DND-41 (cell line): ENCODE measurements at regions not wholly inside any gene's neighbourhood (a gene's known extent, or its start where the extent isn't known, plus 50 kb on each side); places are given as distances from the start of the nearest gene placed in this dataset.

Source experiments
- EZH2 ChIP-seq: IDR thresholded peaks from 3 replicates; pipeline ENCODE4 v1.6.1; 2012; ENCODE audit warnings: borderline replicate concordance, low read depth, mild to moderate bottlenecking, moderate library complexity, low read length, inconsistent platforms; ENCODE audit not compliant: severe bottlenecking
- TF ChIP-seq, protein P1 (sequence below): IDR thresholded peaks from 2 replicates; pipeline ENCODE4 v1.5.1; 2012; ENCODE audit warnings: borderline replicate concordance, low read length, moderate library complexity, mild to moderate bottlenecking; ENCODE audit not compliant: poor library complexity, severe bottlenecking; ENCODE audit errors: extremely low read depth

DNA sequence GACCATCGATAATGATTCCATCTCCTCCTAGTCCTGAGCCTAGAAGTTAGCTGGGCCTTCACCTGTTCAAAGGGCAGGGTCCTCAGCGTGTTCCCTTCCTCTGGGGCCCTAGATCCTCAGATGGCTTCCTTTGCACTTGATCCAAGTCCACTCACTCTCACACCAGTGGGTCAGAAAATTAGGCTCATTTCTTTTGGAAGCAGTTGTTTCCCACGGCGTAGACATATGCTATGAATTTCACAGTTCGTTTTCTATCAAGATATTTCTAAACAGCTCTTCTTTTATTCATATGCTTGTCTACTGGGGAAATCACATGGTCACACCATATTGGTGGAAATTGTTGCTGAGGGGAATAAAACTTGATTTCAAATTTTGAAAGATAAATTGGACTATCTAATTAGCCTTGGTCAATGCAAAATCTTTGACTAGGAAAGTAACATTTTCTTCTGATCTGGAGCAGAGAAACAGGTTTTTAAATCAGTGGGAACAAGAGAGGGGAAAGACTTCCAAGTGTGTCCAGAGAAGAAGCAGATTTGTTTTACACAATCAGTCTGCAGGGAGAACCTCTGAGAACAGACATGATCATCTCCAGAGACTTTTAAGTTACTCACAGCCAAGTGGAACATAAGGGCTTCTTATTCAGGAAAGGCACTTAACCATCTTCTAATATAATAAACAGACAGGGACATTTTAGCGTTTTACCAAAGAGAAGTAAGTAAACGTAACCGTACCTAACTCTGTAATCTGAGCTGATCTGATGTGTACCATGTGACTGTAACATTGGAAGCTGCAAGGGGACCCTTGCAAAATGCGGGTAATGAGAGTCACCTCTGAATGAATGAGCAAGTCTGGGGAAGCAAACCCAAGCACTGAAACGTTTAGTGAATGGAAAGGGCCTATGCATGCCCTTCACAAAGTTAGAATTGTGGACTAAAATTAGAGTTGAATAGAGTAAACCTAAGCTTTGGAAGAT lies 455.7 kb upstream of the FAT1 start:
- TF ChIP-seq, protein P1, sequence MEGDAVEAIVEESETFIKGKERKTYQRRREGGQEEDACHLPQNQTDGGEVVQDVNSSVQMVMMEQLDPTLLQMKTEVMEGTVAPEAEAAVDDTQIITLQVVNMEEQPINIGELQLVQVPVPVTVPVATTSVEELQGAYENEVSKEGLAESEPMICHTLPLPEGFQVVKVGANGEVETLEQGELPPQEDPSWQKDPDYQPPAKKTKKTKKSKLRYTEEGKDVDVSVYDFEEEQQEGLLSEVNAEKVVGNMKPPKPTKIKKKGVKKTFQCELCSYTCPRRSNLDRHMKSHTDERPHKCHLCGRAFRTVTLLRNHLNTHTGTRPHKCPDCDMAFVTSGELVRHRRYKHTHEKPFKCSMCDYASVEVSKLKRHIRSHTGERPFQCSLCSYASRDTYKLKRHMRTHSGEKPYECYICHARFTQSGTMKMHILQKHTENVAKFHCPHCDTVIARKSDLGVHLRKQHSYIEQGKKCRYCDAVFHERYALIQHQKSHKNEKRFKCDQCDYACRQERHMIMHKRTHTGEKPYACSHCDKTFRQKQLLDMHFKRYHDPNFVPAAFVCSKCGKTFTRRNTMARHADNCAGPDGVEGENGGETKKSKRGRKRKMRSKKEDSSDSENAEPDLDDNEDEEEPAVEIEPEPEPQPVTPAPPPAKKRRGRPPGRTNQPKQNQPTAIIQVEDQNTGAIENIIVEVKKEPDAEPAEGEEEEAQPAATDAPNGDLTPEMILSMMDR: no peak
- TF ChIP-seq EZH2: no peak
